Mucosa of descending colon (tissue), 3 donors: ENCODE measurements at regions not wholly inside any gene's neighbourhood (a gene's known extent, or its start where the extent isn't known, plus 50 kb on each side); places are given as distances from the start of the nearest gene placed in this dataset.

Source experiments
- ATAC-seq: fragments of 200-7000 bp; cut with Tn5 transposase; one replicate; pipeline ENCODE4 v1.9.1; 2020; ENCODE audit warnings: mild to moderate bottlenecking, moderate library complexity
- DNase-seq, 3 donors: peaks; one replicate each; pipeline ENCODE4 v3.0.0-alpha.2; 2020
- H3K36me3 ChIP-seq: fragments of 200-600 bp; one replicate; pipeline ENCODE4 v1.8.0; 2021; ENCODE audit warnings: low read depth, mild to moderate bottlenecking
- H3K4me1 ChIP-seq: fragments of 200-600 bp; one replicate; pipeline ENCODE4 v1.8.0; 2021; ENCODE audit warnings: low read depth, mild to moderate bottlenecking
- H3K4me3 ChIP-seq: fragments of 200-600 bp; one replicate; pipeline ENCODE4 v1.8.0; 2021; ENCODE audit warnings: mild to moderate bottlenecking
- H3K9me3 ChIP-seq: fragments of 200-600 bp; one replicate; pipeline ENCODE4 v1.8.0; 2021; ENCODE audit warnings: mild to moderate bottlenecking
- CTCF ChIP-seq: fragments of 200-600 bp; IDR thresholded peaks from one replicate; pipeline ENCODE4 v1.8.0; 2022; ENCODE audit warnings: antibody characterized with exemption, mild to moderate bottlenecking
- intact Hi-C, 2 donors: fragments of 100-400 bp; cut with DNase I in 1 of 2; cut with micrococcal nuclease in 1 of 2; formaldehyde crosslinking; loops; one replicate each; pipeline versions ENCODE4 v1.11.0 to v1.11.1; 2022; cut with DNase I, micrococcal nuclease
- donor health status: DM: no; HTN: no; CAD: no; lungs with moderate emphysema.
- donor health status: DM: no; HTN: no; CAD: no.
- donor health status: DM: no; HTN: yes; CAD: no.

- no peak for TF ChIP-seq CTCF
- no peak overlapping the region for H3K4me3 ChIP-seq
- H3K9me3 ChIP-seq, result peaks cover 11% of the 10 kb centered on the region
- H3K4me1 ChIP-seq, result no peaks in the 10 kb centered on the region
- H3K36me3 ChIP-seq, result no peaks in the 10 kb centered on the region
- intact Hi-C loops, result no loop called here
- ATAC-seq, result no peak
- no peak for DNase-seq
These were observed 138.6 kb upstream of the FGGY start for GRCh38 chr1:59158321-59158720.

DNA sequence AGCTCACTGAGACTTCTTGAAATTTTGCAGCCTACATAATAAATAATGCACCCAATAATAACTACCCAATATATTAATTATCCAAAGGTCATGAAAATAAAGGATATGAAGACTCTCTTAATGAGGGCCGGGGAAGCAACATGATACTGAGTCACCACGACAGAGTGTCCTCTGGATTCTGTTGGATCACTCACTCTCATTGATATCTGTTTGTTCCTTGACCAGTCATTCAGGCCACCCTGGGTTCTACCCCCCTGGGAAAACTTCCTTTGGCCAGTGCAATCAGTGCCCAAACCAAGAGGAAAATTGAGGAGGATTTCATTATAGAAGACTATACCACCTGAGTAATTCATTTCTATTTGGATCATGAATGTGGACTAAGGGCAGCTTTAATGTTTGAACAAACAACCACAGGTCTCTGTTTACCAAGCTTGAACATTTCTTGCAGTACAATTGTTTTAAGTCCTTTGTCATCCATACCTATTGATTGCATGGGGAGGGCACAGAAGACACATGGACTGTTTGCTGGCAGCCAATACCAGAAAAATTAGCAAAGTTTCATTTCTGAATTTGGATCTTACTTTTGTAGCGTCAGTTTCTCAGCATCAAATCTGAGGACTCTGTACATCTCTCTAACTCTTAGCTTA lies 137.2 kb upstream of the FGGY start:
- Histone ChIP-seq H3K4me1 (no peaks in the 10 kb centered on the region), H3K4me3 (no peak overlapping the region), H3K9me3 (peaks cover 11% of the 10 kb centered on the region), H3K36me3 (no peaks in the 10 kb centered on the region)
- no peak for TF ChIP-seq CTCF
- intact Hi-C loops, result no loop called here
- ATAC-seq, result no peak
- DNase-seq, result no peak

GRCh38 chr1:59161136-59161535 lies 135.8 kb upstream of the FGGY start:
- no peak for TF ChIP-seq CTCF
- ATAC-seq, result no peak
- H3K9me3 ChIP-seq, result peaks cover 11% of the 10 kb centered on the region
- no peaks in the 10 kb centered on the region for H3K36me3 ChIP-seq
- H3K4me3 ChIP-seq, result no peak overlapping the region
- DNase-seq, result no peak
- no peaks in the 10 kb centered on the region for H3K4me1 ChIP-seq
- intact Hi-C loops, result no loop called here

- no peak for TF ChIP-seq CTCF
- DNase-seq (no peak), ATAC-seq (no peak)
- Histone ChIP-seq H3K4me1 (no peaks in the 10 kb centered on the region), H3K9me3 (peaks cover 11% of the 10 kb centered on the region), H3K36me3 (no peaks in the 10 kb centered on the region), H3K4me3 (no peak overlapping the region)
- intact Hi-C loops, result no loop called here
These were observed 134.2 kb upstream of the FGGY start for GRCh38 chr1:59162665-59163064.

- ATAC-seq (no peak), DNase-seq (no peak)
- TF ChIP-seq CTCF, result no peak
- Histone ChIP-seq H3K4me1 (no peaks in the 10 kb centered on the region), H3K9me3 (peaks cover 5% of the 10 kb centered on the region), H3K36me3 (no peaks in the 10 kb centered on the region), H3K4me3 (no peak overlapping the region)
- intact Hi-C loops, result no loop called here
These were observed 133.4 kb upstream of the FGGY start for GRCh38 chr1:59163268-59164092.
